PC-3 (cell line): ENCODE measurements at regions not wholly inside any gene's neighbourhood (a gene's known extent, or its start where the extent isn't known, plus 50 kb on each side); places are given as distances from the start of the nearest gene placed in this dataset.

Source experiments
- EZH2 ChIP-seq: fragments of 300-600 bp; sonication (generic); IDR thresholded peaks from one replicate; pipeline ENCODE4 v1.6.1; 2017; ENCODE audit warnings: antibody characterized with exemption, mild to moderate bottlenecking, low read length; ENCODE audit not compliant: unreplicated experiment
- TF ChIP-seq, protein P1 (sequence below): fragments of 300-600 bp; sonication (generic); conservative IDR thresholded peaks from 2 replicates; pipeline ENCODE4 v1.5.1; 2017; ENCODE audit warnings: antibody characterized with exemption, low read depth, mild to moderate bottlenecking, low read length

DNA sequence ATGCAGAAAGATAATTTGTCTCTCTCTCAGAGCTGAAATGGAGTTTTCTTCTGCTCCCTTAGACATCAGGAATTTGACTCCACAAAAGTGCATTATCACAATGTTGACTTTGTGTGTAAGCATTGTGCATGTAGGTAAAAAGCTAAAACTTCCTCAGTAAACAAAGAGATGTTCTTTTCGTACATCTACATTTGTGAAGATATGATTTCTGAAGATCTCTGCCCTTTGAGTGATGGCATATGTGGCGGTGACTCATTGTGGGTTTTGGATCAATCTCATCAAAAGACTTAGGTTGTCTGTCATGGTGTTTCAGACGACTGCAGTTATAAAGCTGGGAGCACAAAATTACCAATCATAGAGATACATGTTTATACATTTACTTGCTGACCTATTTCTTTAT is 411.4 kb upstream of the LMO3 start:
- no peak for TF ChIP-seq EZH2
- TF ChIP-seq, protein P1, sequence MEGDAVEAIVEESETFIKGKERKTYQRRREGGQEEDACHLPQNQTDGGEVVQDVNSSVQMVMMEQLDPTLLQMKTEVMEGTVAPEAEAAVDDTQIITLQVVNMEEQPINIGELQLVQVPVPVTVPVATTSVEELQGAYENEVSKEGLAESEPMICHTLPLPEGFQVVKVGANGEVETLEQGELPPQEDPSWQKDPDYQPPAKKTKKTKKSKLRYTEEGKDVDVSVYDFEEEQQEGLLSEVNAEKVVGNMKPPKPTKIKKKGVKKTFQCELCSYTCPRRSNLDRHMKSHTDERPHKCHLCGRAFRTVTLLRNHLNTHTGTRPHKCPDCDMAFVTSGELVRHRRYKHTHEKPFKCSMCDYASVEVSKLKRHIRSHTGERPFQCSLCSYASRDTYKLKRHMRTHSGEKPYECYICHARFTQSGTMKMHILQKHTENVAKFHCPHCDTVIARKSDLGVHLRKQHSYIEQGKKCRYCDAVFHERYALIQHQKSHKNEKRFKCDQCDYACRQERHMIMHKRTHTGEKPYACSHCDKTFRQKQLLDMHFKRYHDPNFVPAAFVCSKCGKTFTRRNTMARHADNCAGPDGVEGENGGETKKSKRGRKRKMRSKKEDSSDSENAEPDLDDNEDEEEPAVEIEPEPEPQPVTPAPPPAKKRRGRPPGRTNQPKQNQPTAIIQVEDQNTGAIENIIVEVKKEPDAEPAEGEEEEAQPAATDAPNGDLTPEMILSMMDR, result no peak
